K562 (cell line): ENCODE measurements at regions not wholly inside any gene's neighbourhood (a gene's known extent, or its start where the extent isn't known, plus 50 kb on each side); places are given as distances from the start of the nearest gene placed in this dataset.

Experiments
- ATAC-seq: fragments of 200-7000 bp; cut with Tn5 transposase; 3 replicates; pipeline ENCODE4 v1.9.1; 2020; ENCODE audit warnings: moderate library complexity
- BruUV-seq: library from RNA; stranded (reverse); fragments of 400-500 nt; replicated peaks from 2 replicates; lab custom pipeline; 2021; lab: Mats Ljungman, UMichigan
- CTCF ChIA-PET: fragments of 300-600 bp; formaldehyde crosslinking; extraction: SDS; loops from one replicate; lab custom pipeline; 2021; ENCODE audit warnings: low intra/inter-chr PET ratio; lab: Yijun Ruan, JAX
- POLR2A ChIA-PET: fragments of 300-600, 350-650 bp; sonication (Branson Sonifier 250); formaldehyde crosslinking; extraction: SDS; loops from one replicate; lab custom pipeline; 2021; ENCODE audit warnings: antibody characterized with exemption, inconsistent platforms; lab: Yijun Ruan, JAX
- DNase-seq, 4 experiments: peaks; one replicate each; pipeline versions ENCODE4 v3.0.0 to v3.0.0-alpha.2; 2011 to 2018; ENCODE audit warnings: low spot score in 3 of 4, mixed read lengths in 3 of 4; ENCODE audit errors: extremely low read depth in 1 of 4
- FAIRE-seq: peaks from 2 replicates; lab custom pipeline; 2011; peaks lifted over from hg19 to GRCh38; lab: Jason Lieb, UNC
- H2AFZ ChIP-seq: 2 replicates; pipeline ENCODE4 v1.6.0; 2011; ENCODE audit warnings: low read depth, low read length, control low read depth, inconsistent platforms
- H3K27ac ChIP-seq: fragments of 200-600 bp; 3 replicates; pipeline ENCODE4 v1.8.0; 2011; ENCODE audit warnings: low read depth, mild to moderate bottlenecking, control low read depth, inconsistent platforms, low read length, moderate library complexity, mixed read lengths; ENCODE audit errors: extremely low read depth
- H3K27me3 ChIP-seq, 2 experiments: fragments of 300-600 bp in 1 of 2; 2 replicates in 1 of 2; 3 replicates in 1 of 2; pipeline versions ENCODE4 v1.6.0 to v1.8.0; 2011; ENCODE audit warnings: inconsistent platforms in 2 of 2, low read length in 2 of 2, mild to moderate bottlenecking in 1 of 2, mixed read lengths in 1 of 2, moderate library complexity in 1 of 2; ENCODE audit not compliant: control insufficient read depth in 2 of 2, insufficient read depth in 2 of 2
- H3K36me3 ChIP-seq: fragments of 300-600 bp; 3 replicates; pipeline ENCODE4 v1.8.0; 2011; ENCODE audit warnings: mild to moderate bottlenecking, low read length, inconsistent platforms; ENCODE audit not compliant: control insufficient read depth, insufficient read depth
- H3K4me1 ChIP-seq, 2 experiments: fragments of 200-600 bp in 1 of 2; replicated peaks in 1 of 2; 2 replicates in 1 of 2; 3 replicates in 1 of 2; pipeline versions ENCODE4 v1.5.1 to v1.8.0; 2011; ENCODE audit warnings: inconsistent platforms in 2 of 2, low read length in 2 of 2, mild to moderate bottlenecking in 1 of 2, mixed read lengths in 1 of 2, moderate library complexity in 1 of 2; ENCODE audit not compliant: control insufficient read depth in 2 of 2, insufficient read depth in 2 of 2
- H3K4me2 ChIP-seq: 2 replicates; pipeline ENCODE4 v1.6.1; 2011; ENCODE audit warnings: low read length, control low read depth, inconsistent platforms, mixed read lengths; ENCODE audit not compliant: insufficient read depth
- H3K4me3 ChIP-seq: fragments of 200-600 bp; sonication (generic), shearing (Covaris generic); 2 replicates; pipeline ENCODE4 v1.5.1; 2016; ENCODE audit warnings: control low read depth, inconsistent platforms
- H3K79me2 ChIP-seq: fragments of 200-600 bp; 3 replicates; pipeline ENCODE4 v1.8.0; 2011; ENCODE audit warnings: low read length, inconsistent platforms; ENCODE audit not compliant: control insufficient read depth, insufficient read depth
- H3K9ac ChIP-seq, 2 experiments: 2 replicates each; pipeline versions ENCODE4 v1.6.0 to v1.6.1; 2011; ENCODE audit warnings: low read depth in 2 of 2, low read length in 2 of 2, control low read depth in 1 of 2, inconsistent platforms in 1 of 2, mild to moderate bottlenecking in 1 of 2, mixed read lengths in 1 of 2; ENCODE audit not compliant: insufficient read depth in 1 of 2
- H3K9me1 ChIP-seq: one replicate; pipeline ENCODE4 v1.6.0; 2011; ENCODE audit warnings: inconsistent platforms, mild to moderate bottlenecking, low read length, moderate library complexity; ENCODE audit not compliant: control insufficient read depth, insufficient read depth
- H3K9me3 ChIP-seq: replicated peaks from 2 replicates; pipeline ENCODE4 v1.5.1; 2011; ENCODE audit warnings: low read depth, low read length, inconsistent platforms; ENCODE audit not compliant: control insufficient read depth, insufficient read depth
- H4K20me1 ChIP-seq: replicated peaks from 2 replicates; pipeline ENCODE4 v1.6.1; 2011; ENCODE audit warnings: low read length, inconsistent platforms, mixed read lengths; ENCODE audit not compliant: control insufficient read depth, insufficient read depth
- E4F1 ChIP-seq: fragments of 250-450 bp; sonication (Bioruptor Pico); IDR thresholded peaks from 2 replicates; pipeline ENCODE4 v1.5.0; 2021; ENCODE audit warnings: mild to moderate bottlenecking, borderline replicate concordance
- ELK3 ChIP-seq: fragments of 450-650 bp; formaldehyde crosslinking; IDR thresholded peaks from 2 replicates; pipeline ENCODE4 v1.4.0; 2020; ENCODE audit warnings: mild to moderate bottlenecking
- U2AF2 ChIP-seq: fragments of 200-400 bp; formaldehyde crosslinking; optimal IDR thresholded peaks from 2 replicates; pipeline ENCODE3; 2017; ENCODE audit warnings: low read depth, mild to moderate bottlenecking, low read length
- ZC3H8 ChIP-seq: fragments of 450-650 bp; IDR thresholded peaks from 2 replicates; pipeline ENCODE4 v1.6.1; 2017
- WGBS: fragments of 100-300 bp; shearing (Covaris generic); methylation state at CpG from one replicate; pipeline ENCODE4 v1.1.6; 2016; ENCODE audit warnings: low coverage, mixed read lengths; ENCODE audit not compliant: insufficient coverage; ENCODE audit errors: missing lambda C conversion rate; 5-methylcytosine and 5-hydroxymethylcytosine counted together
- in situ Hi-C: fragments of 300-500 bp; cut with MboI; formaldehyde crosslinking; loops from 4 replicates; pipeline ENCODE4 v1.15.0; 2018; ENCODE audit warnings: inconsistent platforms, mixed read lengths
- intact Hi-C: fragments of 100-400 bp; cut with micrococcal nuclease; formaldehyde crosslinking; loops from 2 replicates; pipeline ENCODE4 v1.14.2; 2022

GRCh38 chr2:42108852-42109251, 60.3 kb upstream of the EML4 start (continued):
- no peak for TF ChIP-seq ZC3H8
- TF ChIP-seq E4F1 (CRISPR knock-in tag), result no peak
- no peak for TF ChIP-seq ELK3 (CRISPR knock-in tag)
- TF ChIP-seq, all 486 proteins: peak for 0

- no peak overlapping the region for H3K4me2 ChIP-seq
- no peak overlapping the region for H3K9ac ChIP-seq
- no TSS peak for BruUV-seq
- H3K27ac ChIP-seq, result no peak overlapping the region
- CTCF ChIA-PET, result no interaction called here
- intact Hi-C loops, result no loop called here
- ATAC-seq (no peak), FAIRE-seq (no peak), DNase-seq (no peak)
- no peaks in the 10 kb centered on the region; a peak in 1 of 5 replicates for H3K4me1 ChIP-seq
- no peaks in the 10 kb centered on the region for H3K9me3 ChIP-seq
- H2AFZ ChIP-seq, result no peak overlapping the region
- H3K27me3 ChIP-seq, result peaks cover 29 to 52% of the 10 kb centered on the region in 2 experiments
- WGBS, result 1% methylated on average over 7 of the region's 7 CpGs
- H4K20me1 ChIP-seq, result 0 out of 2 replicates have a peak, but pooled peaks cover 4% of the 10 kb centered on the region
- no peak for TF ChIP-seq U2AF2
- H3K36me3 ChIP-seq, result no peaks in the 10 kb centered on the region
- no peaks in the 10 kb centered on the region for H3K9me1 ChIP-seq
- H3K4me3 ChIP-seq, result no peak overlapping the region
- no peaks in the 10 kb centered on the region for H3K79me2 ChIP-seq
- in situ Hi-C loops, result no loop called here
- POLR2A ChIA-PET, result no interaction called here
These were observed 59.1 kb upstream of the EML4 start for GRCh38 chr2:42109959-42110640.
